ENCODE measurements at regions not wholly inside any gene's neighbourhood (a gene's known extent, or its start where the extent isn't known, plus 50 kb on each side); places are given as distances from the start of the nearest gene placed in this dataset.
A peak's percentile ranks its signal among the peaks of the same experiment; 100 is the strongest.

GRCh38 chr10:44618910-44619309 is 234.0 kb upstream of the CXCL12 start:
- DNase-seq (ENCODE audit: low read depth) = no peak

- DNase-seq (ENCODE audit: low read depth) = peak; percentile 2
These were observed 234.6 kb upstream of the CXCL12 start for GRCh38 chr10:44619521-44619920.

GRCh38 chr10:44619975-44620374 is 235.1 kb upstream of the CXCL12 start:
- DNase-seq (ENCODE audit: low read depth) = peak; percentile 93

GRCh38 chr10:44627591-44628354 is 242.9 kb upstream of the CXCL12 start:
- no peak for DNase-seq (ENCODE audit: low read depth)

GRCh38 chr10:44628921-44629320 is 244.0 kb upstream of the CXCL12 start:
- peak; percentile 87 for DNase-seq (ENCODE audit: low read depth)

- no peak for DNase-seq (ENCODE audit: low read depth)
These were observed 250.3 kb upstream of the CXCL12 start for GRCh38 chr10:44635176-44635575.

GRCh38 chr10:44636625-44637024 is 251.7 kb upstream of the CXCL12 start:
- DNase-seq (ENCODE audit: low read depth) = no peak

GRCh38 chr10:44640429-44640828 is 255.5 kb upstream of the CXCL12 start:
- no peak for DNase-seq (ENCODE audit: low read depth)

GRCh38 chr10:44647473-44647872 is 262.6 kb upstream of the CXCL12 start:
- DNase-seq (ENCODE audit: low read depth) = no peak

GRCh38 chr10:44647877-44648542 is 263.1 kb upstream of the CXCL12 start:
- peak; percentile 95 for DNase-seq (ENCODE audit: low read depth)

GRCh38 chr10:44650691-44651661 is 260.2 kb upstream of the TMEM72 start:
- no peak for DNase-seq (ENCODE audit: low read depth)

GRCh38 chr10:44651834-44652233 is 259.3 kb upstream of the TMEM72 start:
- DNase-seq (ENCODE audit: low read depth) = no peak

GRCh38 chr10:44659320-44659719 is 251.8 kb upstream of the TMEM72 start:
- DNase-seq (ENCODE audit: low read depth) = no peak

- DNase-seq (ENCODE audit: low read depth) = peak; percentile 72
These were observed 250.9 kb upstream of the TMEM72 start for GRCh38 chr10:44660271-44660670.

GRCh38 chr10:44662051-44662450 is 249.1 kb upstream of the TMEM72 start:
- DNase-seq (ENCODE audit: low read depth) = no peak

GRCh38 chr10:44668336-44668735 is 242.8 kb upstream of the TMEM72 start:
- DNase-seq (ENCODE audit: low read depth) = no peak

GRCh38 chr10:44671319-44671718 is 239.8 kb upstream of the TMEM72 start:
- DNase-seq (ENCODE audit: low read depth) = no peak

- DNase-seq (ENCODE audit: low read depth) = no peak
These were observed 237.7 kb upstream of the TMEM72 start for GRCh38 chr10:44673245-44673983.

GRCh38 chr10:44674536-44675386 is 236.4 kb upstream of the TMEM72 start:
- DNase-seq (ENCODE audit: low read depth) = no peak

GRCh38 chr10:44675387-44675874 is 235.7 kb upstream of the TMEM72 start:
- DNase-seq (ENCODE audit: low read depth) = no peak

Data from renal cortical epithelial cell (primary cell).